Mucosa of gallbladder (tissue), 1 donor: ENCODE measurements at regions not wholly inside any gene's neighbourhood (a gene's known extent, or its start where the extent isn't known, plus 50 kb on each side); places are given as distances from the start of the nearest gene placed in this dataset.

Experiments used
- DNase-seq: peaks from one replicate; pipeline ENCODE4 v3.0.0-alpha.2; 2020; ENCODE audit warnings: low spot score
- donor health status: DM: no; HTN: no; CAD: no.

GRCh38 chr14:99322731-99323599 lies 51.0 kb upstream of the BCL11B start:
- DNase-seq, result no peak

GRCh38 chr14:99321955-99322730 lies 50.1 kb upstream of the BCL11B start:
- no peak for DNase-seq
